Endothelial cell (in vitro differentiated cells): ENCODE measurements at regions not wholly inside any gene's neighbourhood (a gene's known extent, or its start where the extent isn't known, plus 50 kb on each side); places are given as distances from the start of the nearest gene placed in this dataset.
A peak's percentile ranks its signal among the peaks of the same experiment; 100 is the strongest.

ENCODE experiments used
- DNase-seq: peaks from one replicate; pipeline ENCODE4 v3.0.0; 2021; ENCODE audit warnings: low spot score
- H3K27ac Mint-ChIP-seq: one replicate; pipeline ENCODE4 v1.8.0; 2021; ENCODE audit warnings: mixed read lengths, inconsistent platforms; ENCODE audit not compliant: unreplicated experiment
- H3K27me3 Mint-ChIP-seq: one replicate; pipeline ENCODE4 v1.8.0; 2021; ENCODE audit warnings: mild to moderate bottlenecking, moderate library complexity, mixed read lengths, inconsistent platforms; ENCODE audit not compliant: unreplicated experiment
- H3K36me3 Mint-ChIP-seq: one replicate; pipeline ENCODE4 v1.8.0; 2021; ENCODE audit warnings: mild to moderate bottlenecking, low read depth, mixed read lengths, inconsistent platforms; ENCODE audit not compliant: unreplicated experiment
- H3K4me1 Mint-ChIP-seq: one replicate; pipeline ENCODE4 v1.8.0; 2021; ENCODE audit warnings: mild to moderate bottlenecking, mixed read lengths, inconsistent platforms; ENCODE audit not compliant: unreplicated experiment
- H3K4me3 Mint-ChIP-seq: one replicate; pipeline ENCODE4 v1.8.0; 2021; ENCODE audit warnings: mild to moderate bottlenecking, mixed read lengths, inconsistent platforms; ENCODE audit not compliant: unreplicated experiment
- H3K9me3 Mint-ChIP-seq: one replicate; pipeline ENCODE4 v1.8.0; 2021; ENCODE audit warnings: mixed read lengths, inconsistent platforms; ENCODE audit not compliant: unreplicated experiment
- TF ChIP-seq, protein P1 (sequence below): fragments of 200-600 bp; sonication (generic); IDR thresholded peaks from one replicate; pipeline ENCODE4 v1.5.0; 2021; ENCODE audit warnings: antibody characterized with exemption; ENCODE audit not compliant: unreplicated experiment

DNA sequence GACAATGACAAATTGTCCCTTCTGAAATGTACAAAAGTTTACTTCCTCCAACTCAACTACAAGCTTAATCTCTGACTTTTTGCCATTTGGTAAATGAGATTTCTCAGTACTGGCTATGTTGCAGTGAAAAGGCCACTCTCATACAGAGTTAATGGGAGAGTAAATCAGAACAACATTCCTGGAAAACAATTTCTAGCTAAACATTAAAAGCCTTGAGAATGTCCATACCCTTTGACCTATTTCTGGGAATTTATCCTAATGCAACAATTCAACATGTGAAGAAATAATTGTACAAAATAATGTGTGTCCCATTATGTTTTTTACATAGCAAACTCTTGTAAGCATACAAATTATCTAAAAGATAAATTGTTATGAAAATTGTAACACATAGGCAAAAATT is 56.3 kb upstream of the SPEF2 start:
- peaks cover 28% of the 10 kb centered on the region for H3K9me3 Mint-ChIP-seq

DNA sequence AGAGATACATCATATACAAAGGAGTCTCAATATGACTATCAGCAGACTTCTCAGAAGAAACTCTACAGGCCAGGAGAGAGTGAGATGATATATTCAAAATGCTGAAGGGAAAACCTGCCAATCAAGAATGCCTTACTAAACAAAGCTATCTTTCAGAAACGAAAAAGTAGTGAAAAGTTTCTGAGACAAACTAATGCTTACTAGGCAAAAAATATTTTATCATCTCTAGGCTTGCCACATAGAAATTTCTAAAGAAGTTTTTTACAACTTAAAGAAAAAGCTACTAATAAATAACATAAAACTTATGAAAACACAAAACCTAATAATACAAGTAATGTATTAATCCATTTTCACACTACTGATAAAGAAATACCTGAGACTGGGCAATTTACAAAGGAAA is 59.9 kb upstream of the SPEF2 start:
- peaks cover 10% of the 10 kb centered on the region for H3K36me3 Mint-ChIP-seq

More for the DNA sequence above, 56.3 kb upstream of the SPEF2 start:
- H3K27ac Mint-ChIP-seq = no peak overlapping the region
- DNase-seq = no peak
- no peaks in the 10 kb centered on the region for H3K27me3 Mint-ChIP-seq
- TF ChIP-seq, protein P1, sequence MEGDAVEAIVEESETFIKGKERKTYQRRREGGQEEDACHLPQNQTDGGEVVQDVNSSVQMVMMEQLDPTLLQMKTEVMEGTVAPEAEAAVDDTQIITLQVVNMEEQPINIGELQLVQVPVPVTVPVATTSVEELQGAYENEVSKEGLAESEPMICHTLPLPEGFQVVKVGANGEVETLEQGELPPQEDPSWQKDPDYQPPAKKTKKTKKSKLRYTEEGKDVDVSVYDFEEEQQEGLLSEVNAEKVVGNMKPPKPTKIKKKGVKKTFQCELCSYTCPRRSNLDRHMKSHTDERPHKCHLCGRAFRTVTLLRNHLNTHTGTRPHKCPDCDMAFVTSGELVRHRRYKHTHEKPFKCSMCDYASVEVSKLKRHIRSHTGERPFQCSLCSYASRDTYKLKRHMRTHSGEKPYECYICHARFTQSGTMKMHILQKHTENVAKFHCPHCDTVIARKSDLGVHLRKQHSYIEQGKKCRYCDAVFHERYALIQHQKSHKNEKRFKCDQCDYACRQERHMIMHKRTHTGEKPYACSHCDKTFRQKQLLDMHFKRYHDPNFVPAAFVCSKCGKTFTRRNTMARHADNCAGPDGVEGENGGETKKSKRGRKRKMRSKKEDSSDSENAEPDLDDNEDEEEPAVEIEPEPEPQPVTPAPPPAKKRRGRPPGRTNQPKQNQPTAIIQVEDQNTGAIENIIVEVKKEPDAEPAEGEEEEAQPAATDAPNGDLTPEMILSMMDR = no peak
- no peak overlapping the region for H3K4me3 Mint-ChIP-seq
- no peaks in the 10 kb centered on the region for H3K4me1 Mint-ChIP-seq
- peaks cover 10% of the 10 kb centered on the region for H3K36me3 Mint-ChIP-seq

DNA sequence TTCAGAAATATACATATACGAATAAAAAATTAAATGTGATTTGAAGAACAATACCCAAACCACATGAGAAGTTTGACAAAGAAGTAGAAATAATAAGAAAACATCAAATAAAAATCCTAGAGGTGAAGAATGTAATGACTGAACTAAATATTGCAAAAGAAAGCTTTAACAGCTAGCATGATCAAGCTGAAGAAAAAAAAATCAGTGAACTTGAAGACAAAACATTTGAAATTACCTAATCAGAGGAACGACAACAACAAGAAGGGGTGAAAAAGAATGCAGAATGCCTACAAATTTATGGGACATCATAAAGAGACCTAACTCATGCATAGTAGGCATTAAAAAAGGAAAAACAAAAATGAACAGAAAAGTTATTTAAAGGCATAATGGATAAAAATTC is 60.5 kb upstream of the SPEF2 start:
- H3K27ac Mint-ChIP-seq = no peak overlapping the region
- no peak overlapping the region for H3K4me3 Mint-ChIP-seq
- TF ChIP-seq, protein P1 = no peak
- no peak for DNase-seq
- no peaks in the 10 kb centered on the region for H3K4me1 Mint-ChIP-seq
- peaks cover 7% of the 10 kb centered on the region for H3K36me3 Mint-ChIP-seq
- peaks cover 15% of the 10 kb centered on the region for H3K9me3 Mint-ChIP-seq
- no peaks in the 10 kb centered on the region for H3K27me3 Mint-ChIP-seq

More for the DNA sequence above, 59.9 kb upstream of the SPEF2 start:
- Mint-ChIP-seq H3K9me3 (peaks cover 20% of the 10 kb centered on the region), H3K27me3 (no peaks in the 10 kb centered on the region), H3K4me3 (peak overlapping the region; percentile 56), H3K4me1 (no peaks in the 10 kb centered on the region), H3K27ac (no peak overlapping the region)
- TF ChIP-seq, protein P1 = no peak
- DNase-seq = no peak

DNA sequence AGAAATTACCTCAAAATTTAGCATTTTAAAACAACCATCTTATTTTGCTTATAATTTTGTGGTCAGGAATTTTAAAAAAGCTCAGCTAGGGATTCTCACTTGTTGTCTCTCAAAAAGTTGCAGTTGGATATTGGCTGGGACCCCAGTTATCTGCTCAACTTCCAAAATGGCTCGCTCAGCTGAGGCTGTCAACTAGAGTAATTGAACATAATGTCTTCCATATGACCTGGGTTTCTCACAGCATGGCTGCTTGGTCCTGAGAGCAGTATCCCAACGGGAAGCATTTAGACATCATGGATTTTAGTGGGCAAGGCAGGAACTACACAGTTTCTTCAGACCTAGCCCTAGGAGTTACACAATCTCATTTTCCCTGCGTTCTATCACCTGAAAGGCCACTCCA is 63.6 kb upstream of the SPEF2 start:
- Mint-ChIP-seq H3K4me3 (no peak overlapping the region), H3K4me1 (no peaks in the 10 kb centered on the region), H3K27ac (no peak overlapping the region), H3K36me3 (peaks cover 7% of the 10 kb centered on the region), H3K9me3 (peaks cover 7% of the 10 kb centered on the region), H3K27me3 (no peaks in the 10 kb centered on the region)
- TF ChIP-seq, protein P1 = no peak
- DNase-seq = no peak

DNA sequence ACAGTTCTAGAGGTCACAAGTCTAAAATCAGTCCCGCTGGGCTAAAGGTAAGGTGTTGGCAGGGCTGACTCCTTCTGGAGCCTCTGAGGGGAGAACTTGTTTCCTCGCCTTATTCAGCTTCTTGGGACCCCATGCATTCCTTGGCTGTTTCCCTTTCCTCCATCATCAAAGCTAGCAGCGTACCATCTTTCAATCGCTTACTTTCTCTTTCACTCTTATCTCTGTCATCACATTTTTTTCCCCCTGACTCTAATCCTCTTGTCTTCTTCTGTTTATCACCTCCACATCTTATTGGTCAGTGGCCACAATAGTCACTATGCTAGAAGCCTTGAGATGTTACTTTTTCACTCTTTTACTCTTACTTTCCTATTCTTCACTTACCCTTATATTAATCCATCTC is 72.5 kb upstream of the SPEF2 start:
- H3K36me3 Mint-ChIP-seq = no peaks in the 10 kb centered on the region
- no peak overlapping the region for H3K27ac Mint-ChIP-seq
- H3K9me3 Mint-ChIP-seq = no peaks in the 10 kb centered on the region
- peaks cover 2% of the 10 kb centered on the region for H3K27me3 Mint-ChIP-seq
- no peak for DNase-seq
- no peak overlapping the region for H3K4me3 Mint-ChIP-seq
- TF ChIP-seq, protein P1 = no peak
- peaks cover 4% of the 10 kb centered on the region for H3K4me1 Mint-ChIP-seq
